GM19467 (cell line): ENCODE measurements at regions not wholly inside any gene's neighbourhood (a gene's known extent, or its start where the extent isn't known, plus 50 kb on each side); places are given as distances from the start of the nearest gene placed in this dataset.
"Not testable (repeated sequence)": the region's sequence is repeated elsewhere in the genome, so short reads cannot be mapped to it uniquely, and the experiment has no call there.

Experiments used
- ATAC-seq: cut with Tn5 transposase; IDR thresholded peaks from one replicate; pipeline ENCODE4 v1.9.1; 2021; ENCODE audit warnings: mild to moderate bottlenecking, moderate library complexity; ENCODE audit not compliant: unreplicated experiment

DNA sequence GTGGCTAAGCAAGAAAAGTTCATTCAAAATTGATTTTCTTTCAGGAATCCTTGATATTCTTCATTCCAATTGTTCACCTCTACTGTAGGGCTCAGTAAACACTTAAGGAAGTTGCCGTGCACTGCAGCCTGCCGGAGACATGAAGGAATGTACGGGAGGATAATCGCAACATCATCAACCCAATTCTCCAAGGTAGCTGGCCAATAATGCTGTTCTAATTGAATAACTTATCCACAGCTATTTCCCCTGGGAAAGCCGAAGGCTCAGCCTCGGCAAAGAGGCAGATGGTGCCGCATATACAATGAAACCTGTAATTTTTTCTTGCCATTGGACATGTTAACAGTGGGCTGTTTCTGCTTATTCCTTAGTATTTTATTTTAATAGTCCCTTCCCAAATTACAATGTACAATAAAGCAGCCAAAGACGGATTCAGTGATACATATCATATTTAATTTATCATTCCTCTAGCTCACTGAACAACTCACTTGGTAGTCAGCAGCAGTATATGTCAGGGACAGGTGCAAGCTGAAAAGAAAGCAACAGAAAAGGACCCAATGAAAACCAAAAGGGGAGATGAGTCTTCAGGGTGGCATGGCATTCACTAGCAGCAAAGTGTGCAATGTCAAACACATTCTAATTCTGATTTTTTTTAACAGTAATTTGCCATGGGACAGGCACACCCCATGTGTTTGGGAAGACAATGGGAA, 420.5 kb upstream of the KLF12 start:
- ATAC-seq, result no peak

- no peak for ATAC-seq
Observed at GRCh38 chr13:74550039-74550438, 415.8 kb upstream of the KLF12 start.

- not testable (repeated sequence) for ATAC-seq
Observed at GRCh38 chr13:74536649-74537048, 402.4 kb upstream of the KLF12 start.

DNA sequence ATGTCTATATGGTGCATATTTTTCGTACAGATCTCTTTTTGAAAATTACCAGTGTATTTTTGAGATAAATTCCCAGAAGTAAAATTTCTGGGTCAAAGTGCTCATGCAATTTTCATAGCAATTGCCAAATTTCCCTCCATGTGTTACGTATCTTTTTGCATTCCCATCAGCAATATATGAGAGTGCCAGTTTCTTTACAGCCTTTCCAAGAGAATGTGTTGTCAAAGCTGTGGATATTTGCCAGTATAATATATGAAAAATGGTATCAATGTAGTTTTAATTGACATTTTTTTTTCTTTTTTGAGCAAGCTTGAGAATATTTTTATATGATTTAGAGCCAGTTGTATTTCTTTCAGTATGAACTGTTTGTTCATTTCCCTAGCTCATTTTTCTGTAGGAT, 399.0 kb upstream of the KLF12 start:
- no peak for ATAC-seq

GRCh38 chr13:74530011-74530410, 395.8 kb upstream of the KLF12 start:
- no peak for ATAC-seq

GRCh38 chr13:74528734-74529513, 394.7 kb upstream of the KLF12 start:
- ATAC-seq, result no peak

DNA sequence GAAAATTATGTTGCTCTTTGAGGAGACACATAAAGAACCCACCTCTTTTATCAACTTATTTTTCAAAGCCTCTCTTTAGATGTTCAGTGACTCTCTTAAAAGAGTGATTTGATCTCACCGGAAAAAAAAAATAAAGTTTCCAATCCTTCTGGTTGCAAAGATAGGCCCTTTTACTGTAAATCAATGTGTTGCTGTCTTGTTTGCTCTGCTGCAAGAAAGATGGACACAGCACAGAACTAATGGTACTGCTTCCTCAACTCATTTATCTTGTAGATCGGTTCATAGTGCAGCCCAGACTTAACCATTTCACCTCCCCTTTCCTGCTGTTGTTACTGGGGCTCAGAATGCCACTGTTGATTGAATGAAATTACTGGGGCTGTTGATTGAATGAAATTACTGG, 388.9 kb upstream of the KLF12 start:
- ATAC-seq, result no peak

DNA sequence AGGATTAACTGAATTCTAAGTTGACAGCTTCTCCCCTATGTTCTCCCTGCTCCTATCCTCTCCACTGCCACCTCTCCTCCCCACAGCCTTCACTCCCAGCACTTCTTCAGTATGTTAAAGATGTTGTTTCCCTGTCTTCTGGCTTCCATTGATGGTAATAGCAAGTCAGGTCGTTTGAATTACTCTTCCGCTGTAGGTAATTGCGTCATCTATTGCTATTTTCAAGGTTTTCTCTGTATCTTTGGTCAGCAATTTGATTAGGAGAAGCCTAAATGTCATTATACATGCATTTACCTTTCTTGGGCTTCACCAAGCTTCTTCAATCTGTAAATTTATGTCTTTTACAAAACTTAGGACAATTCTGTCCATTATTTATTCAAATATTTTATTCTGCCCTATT, 377.3 kb upstream of the KLF12 start:
- ATAC-seq, result no peak

DNA sequence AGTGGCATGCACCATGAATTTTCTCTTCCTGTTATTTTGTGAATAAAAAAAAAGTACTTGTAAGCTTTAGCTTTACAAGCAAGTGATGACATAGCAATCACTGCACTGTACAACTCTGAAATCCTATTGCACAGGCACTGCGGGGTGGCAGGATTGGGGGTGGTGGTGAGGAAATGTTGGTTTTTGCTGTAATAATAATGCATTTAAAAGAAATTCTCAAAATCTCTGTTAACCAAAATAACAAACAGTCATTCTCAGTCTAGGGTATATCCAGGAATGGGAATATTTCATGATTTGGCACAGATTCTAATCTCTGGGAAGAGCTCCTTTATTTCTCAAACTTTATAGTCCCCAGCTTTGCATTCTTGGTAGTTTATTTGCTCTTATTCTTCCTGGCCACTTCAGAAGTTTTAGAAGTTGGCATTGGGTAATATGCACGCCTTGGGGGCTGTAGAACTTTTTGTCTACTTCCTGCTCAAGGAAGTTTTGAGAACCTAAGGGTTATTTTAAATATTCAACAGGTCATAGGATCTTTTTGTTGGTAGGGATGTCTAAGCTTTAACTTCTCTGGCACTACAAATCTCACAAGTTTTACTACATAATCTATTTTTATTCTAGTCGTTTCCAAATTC, 353.0 kb upstream of the KLF12 start:
- no peak for ATAC-seq

DNA sequence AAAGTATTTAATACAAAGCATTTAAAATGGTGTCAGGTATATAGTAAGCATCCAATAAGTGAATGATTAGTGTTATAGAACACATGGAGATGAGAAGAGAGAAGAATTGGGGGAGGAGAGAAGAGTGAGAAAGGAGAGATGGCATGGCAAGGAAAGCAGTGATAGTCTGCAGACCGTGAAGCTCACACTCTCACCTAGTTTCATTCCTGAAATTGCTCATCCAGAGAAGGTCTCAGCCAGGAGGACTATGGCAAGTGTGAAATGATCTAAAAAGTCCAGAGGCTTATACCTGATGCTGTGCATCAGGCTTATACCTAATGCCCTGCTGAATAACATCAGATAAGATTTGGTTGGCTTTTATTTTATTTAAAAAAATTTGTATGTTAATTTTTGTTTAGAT, 351.6 kb upstream of the KLF12 start:
- ATAC-seq, result no peak

DNA sequence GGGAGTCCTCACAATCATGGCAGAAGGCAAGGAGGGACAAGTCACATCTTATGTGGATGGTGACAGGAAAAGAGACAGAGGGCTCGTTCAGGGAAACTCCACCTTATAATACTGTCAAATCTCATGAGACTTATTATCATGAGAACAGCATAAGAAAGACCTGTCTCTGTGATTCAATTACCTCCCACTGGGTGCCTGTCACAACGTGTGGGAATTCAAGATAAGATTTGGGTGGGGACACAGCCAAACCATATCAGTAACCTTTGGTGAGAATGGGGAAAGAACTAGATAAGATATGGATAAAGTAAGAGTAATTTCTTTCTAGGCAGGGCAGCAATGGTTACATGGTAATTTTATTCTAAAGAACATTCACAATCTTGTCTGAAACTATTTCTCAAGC, 344.9 kb upstream of the KLF12 start:
- ATAC-seq, result no peak

DNA sequence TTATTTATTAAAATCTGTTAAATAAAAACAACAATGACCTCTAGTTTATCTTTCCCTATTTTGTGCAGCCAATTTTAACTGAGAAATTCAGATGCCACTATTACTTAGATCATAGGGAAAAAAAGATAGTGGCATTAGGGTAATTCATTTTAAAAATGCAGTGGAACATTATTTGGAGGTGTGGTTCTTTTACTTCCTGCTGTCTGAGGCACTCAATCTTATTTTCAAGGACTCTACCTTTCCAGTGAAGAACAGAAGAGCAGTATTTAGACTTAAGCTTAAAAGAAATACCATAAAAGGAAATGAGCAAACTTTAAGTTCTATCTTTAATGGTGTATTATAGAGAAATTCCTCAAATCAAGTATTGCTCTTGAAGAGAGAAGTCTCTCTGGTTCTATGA, 342.6 kb upstream of the KLF12 start:
- no peak for ATAC-seq

- no peak for ATAC-seq
Observed at GRCh38 chr13:74476365-74476764, 342.2 kb upstream of the KLF12 start.

DNA sequence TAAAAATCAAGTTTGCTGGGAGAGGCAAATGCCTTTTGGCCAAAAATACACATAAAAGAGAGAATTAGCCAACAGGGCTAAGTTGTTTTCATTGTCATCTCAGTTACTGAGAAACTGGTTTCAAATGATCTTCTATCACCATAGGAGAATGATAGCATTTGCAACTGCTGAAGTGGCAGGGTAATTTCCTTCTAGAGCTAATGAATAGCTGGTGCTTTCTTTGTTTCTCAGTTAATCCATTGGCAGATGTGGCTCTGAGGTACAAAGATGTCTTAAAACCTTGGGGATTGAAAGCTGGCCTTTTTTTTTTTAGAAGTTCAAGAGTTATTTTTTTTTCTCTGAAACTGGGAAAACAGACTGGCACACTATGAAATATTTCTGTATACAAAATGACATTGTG, 332.7 kb upstream of the KLF12 start:
- ATAC-seq, result no peak

DNA sequence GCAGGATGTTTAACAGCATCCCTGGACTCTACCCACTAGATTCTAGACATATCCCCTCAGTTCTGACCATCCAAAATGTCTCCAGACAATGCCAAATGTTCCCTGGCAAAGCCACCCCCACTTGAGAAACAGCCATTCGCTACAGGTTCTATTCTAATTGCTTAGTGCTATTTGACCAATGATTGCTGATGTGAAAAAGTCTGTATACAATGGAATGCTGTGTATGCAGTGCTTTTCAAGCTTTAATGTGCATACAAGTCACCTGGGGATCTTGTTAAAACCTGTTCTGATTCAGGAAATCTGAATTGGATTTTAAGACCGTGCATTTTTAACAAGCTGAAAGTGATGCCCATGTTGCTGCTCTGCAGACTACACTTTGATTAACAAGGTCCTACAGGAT, 331.8 kb upstream of the KLF12 start:
- ATAC-seq, result no peak

DNA sequence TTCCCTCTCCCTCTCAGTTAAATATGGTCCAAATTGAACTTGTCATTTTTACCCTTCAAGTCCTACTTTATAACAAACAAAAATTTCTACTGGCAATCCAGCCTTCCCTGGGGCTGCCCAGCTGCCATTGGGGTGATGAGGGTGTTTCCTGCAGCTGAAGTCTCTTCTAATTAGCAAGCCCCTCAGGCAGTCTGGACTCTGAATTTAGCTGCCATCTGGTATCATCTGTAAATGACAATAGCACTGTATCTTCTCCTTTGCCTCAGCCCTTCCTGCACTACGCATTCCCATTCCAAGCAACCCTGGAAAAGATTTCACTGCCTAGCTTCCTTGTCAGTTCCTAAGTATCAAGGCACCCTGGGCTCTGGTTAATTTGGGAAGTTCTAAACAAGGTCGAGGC, 331.1 kb upstream of the KLF12 start:
- ATAC-seq, result no peak

- no peak for ATAC-seq
Observed at GRCh38 chr13:74464670-74465069, 330.5 kb upstream of the KLF12 start.

DNA sequence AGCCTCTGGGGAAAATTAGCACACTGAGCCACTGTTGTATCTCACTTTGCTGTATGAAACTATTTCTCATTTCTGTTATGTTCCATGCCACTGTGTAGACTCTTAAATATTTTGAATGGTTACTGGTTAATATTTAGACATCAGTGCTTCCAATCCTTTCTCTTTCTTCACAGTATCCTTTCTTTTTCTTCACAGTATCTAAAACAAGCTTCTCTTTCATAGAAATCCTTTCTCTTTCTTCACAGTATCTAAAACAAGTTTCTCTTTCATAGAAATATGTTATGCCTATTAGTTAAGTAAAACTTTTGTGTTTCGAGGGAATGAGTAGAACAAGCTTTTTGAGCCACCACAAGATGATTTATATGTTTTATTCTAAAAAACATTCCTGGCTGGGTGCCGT, 326.8 kb upstream of the KLF12 start:
- no peak for ATAC-seq

- ATAC-seq, result no peak
Observed at GRCh38 chr13:74452881-74453280, 318.7 kb upstream of the KLF12 start.

DNA sequence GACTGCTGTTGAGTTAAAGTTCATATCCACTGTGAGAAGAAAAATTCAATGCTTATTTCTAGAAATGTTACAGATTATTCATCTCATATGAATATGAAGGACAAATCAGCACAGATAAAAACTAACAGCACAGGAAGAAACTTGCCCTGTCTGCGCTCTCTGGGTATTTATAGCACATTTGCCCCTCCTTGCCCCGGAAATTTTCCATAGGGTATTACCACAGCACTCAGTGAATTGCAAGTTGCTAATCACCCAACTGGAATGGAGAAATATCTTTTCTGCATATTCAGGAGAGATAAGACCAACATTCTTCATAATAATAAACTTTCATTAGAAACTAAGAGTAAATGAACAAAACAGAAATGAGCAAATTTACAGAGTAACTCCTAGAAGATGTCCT, 318.0 kb upstream of the KLF12 start:
- ATAC-seq, result no peak

GRCh38 chr13:74450964-74451363, 316.8 kb upstream of the KLF12 start:
- ATAC-seq, result no peak

DNA sequence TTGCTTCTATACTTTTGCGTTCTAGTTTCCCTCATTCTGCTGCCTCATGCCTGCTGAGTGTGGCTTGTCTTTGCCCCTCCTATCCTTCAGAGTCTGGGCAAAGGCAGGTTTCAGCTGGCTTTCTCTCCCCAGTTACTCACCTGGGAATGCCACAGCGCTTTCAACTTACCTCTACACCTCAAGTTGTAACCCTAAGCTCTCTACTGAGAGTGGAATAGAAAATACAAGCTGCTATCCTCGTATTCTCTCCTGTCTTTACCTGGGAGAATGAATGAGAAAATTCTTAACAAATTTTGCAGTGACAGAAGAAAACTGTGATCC, 316.3 kb upstream of the KLF12 start:
- ATAC-seq, result no peak
